RWPE2 (cell line): ENCODE measurements at regions not wholly inside any gene's neighbourhood (a gene's known extent, or its start where the extent isn't known, plus 50 kb on each side); places are given as distances from the start of the nearest gene placed in this dataset.

Source experiments
- ATAC-seq: fragments of 200-7000 bp; cut with Tn5 transposase; 3 replicates; pipeline ENCODE4 v1.9.1; 2021; ENCODE audit warnings: low read depth
- DNase-seq: peaks from one replicate; pipeline ENCODE4 v3.0.0-alpha.2; 2020; ENCODE audit warnings: low spot score
- H3K27ac ChIP-seq: fragments of 450-650 bp; 2 replicates; pipeline ENCODE4 v1.5.1; 2017; ENCODE audit warnings: mild to moderate bottlenecking; ENCODE audit not compliant: poor library complexity, severe bottlenecking
- H3K27me3 ChIP-seq: fragments of 250-450 bp; sonication (Bioruptor Pico); 2 replicates; pipeline ENCODE4 v1.5.1; 2021; ENCODE audit warnings: mild to moderate bottlenecking, moderate library complexity; ENCODE audit not compliant: insufficient read depth, poor library complexity, severe bottlenecking
- H3K36me3 ChIP-seq: fragments of 250-450 bp; sonication (Bioruptor Pico); 2 replicates; pipeline ENCODE4 v1.5.1; 2020; ENCODE audit warnings: low read depth, mild to moderate bottlenecking, moderate library complexity
- H3K4me1 ChIP-seq: fragments of 250-450 bp; sonication (Bioruptor Pico); 2 replicates; pipeline ENCODE4 v1.5.1; 2021; ENCODE audit warnings: mild to moderate bottlenecking, moderate library complexity; ENCODE audit not compliant: insufficient read depth, poor library complexity, severe bottlenecking
- H3K4me3 ChIP-seq: fragments of 250-450 bp; sonication (Bioruptor Pico); 2 replicates; pipeline ENCODE4 v1.5.1; 2021; ENCODE audit warnings: mild to moderate bottlenecking, moderate library complexity; ENCODE audit not compliant: severe bottlenecking
- H3K9me3 ChIP-seq: fragments of 250-450 bp; sonication (Bioruptor Pico); 2 replicates; pipeline ENCODE4 v1.5.1; 2021; ENCODE audit warnings: mild to moderate bottlenecking, moderate library complexity; ENCODE audit not compliant: severe bottlenecking
- CTCF ChIP-seq: fragments of 450-650 bp; IDR thresholded peaks from one replicate; pipeline ENCODE4 v1.5.1; 2017; ENCODE audit warnings: mild to moderate bottlenecking, moderate library complexity; ENCODE audit not compliant: poor library complexity, severe bottlenecking

- Histone ChIP-seq H3K27ac (no peak overlapping the region), H3K9me3 (no peaks in the 10 kb centered on the region), H3K36me3 (no peaks in the 10 kb centered on the region), H3K4me1 (no peaks in the 10 kb centered on the region), H3K27me3 (peaks cover 36% of the 10 kb centered on the region), H3K4me3 (no peak overlapping the region)
- no peak for DNase-seq
- no peak for TF ChIP-seq CTCF
- ATAC-seq: no peak
Observed at GRCh38 chr11:119908573-119908904, 179.5 kb upstream of the NECTIN1 start.

GRCh38 chr11:119907878-119908572, 179.0 kb upstream of the NECTIN1 start:
- H3K9me3 ChIP-seq: no peaks in the 10 kb centered on the region
- H3K36me3 ChIP-seq: no peaks in the 10 kb centered on the region
- ATAC-seq (no peak), DNase-seq (no peak)
- no peak for TF ChIP-seq CTCF
- H3K27ac ChIP-seq: no peak overlapping the region
- H3K4me3 ChIP-seq: no peak overlapping the region
- peaks cover 36% of the 10 kb centered on the region for H3K27me3 ChIP-seq
- no peaks in the 10 kb centered on the region for H3K4me1 ChIP-seq

GRCh38 chr11:119907122-119907851, 178.3 kb upstream of the NECTIN1 start:
- no peak overlapping the region for H3K27ac ChIP-seq
- H3K4me1 ChIP-seq: no peaks in the 10 kb centered on the region
- peaks cover 36% of the 10 kb centered on the region for H3K27me3 ChIP-seq
- H3K4me3 ChIP-seq: no peak overlapping the region
- ATAC-seq: no peak
- TF ChIP-seq CTCF: no peak
- H3K9me3 ChIP-seq: no peaks in the 10 kb centered on the region
- no peak for DNase-seq
- H3K36me3 ChIP-seq: no peaks in the 10 kb centered on the region

GRCh38 chr11:119906376-119906775, 177.4 kb upstream of the NECTIN1 start:
- Histone ChIP-seq H3K4me3 (no peak overlapping the region), H3K4me1 (no peaks in the 10 kb centered on the region), H3K27me3 (peaks cover 36% of the 10 kb centered on the region), H3K36me3 (no peaks in the 10 kb centered on the region), H3K9me3 (no peaks in the 10 kb centered on the region), H3K27ac (no peak overlapping the region)
- TF ChIP-seq CTCF: no peak
- no peak for DNase-seq
- no peak for ATAC-seq

GRCh38 chr11:119905162-119905561, 176.2 kb upstream of the NECTIN1 start:
- no peaks in the 10 kb centered on the region for H3K36me3 ChIP-seq
- no peaks in the 10 kb centered on the region for H3K4me1 ChIP-seq
- no peak for TF ChIP-seq CTCF
- no peaks in the 10 kb centered on the region for H3K9me3 ChIP-seq
- peaks cover 36% of the 10 kb centered on the region for H3K27me3 ChIP-seq
- ATAC-seq (no peak), DNase-seq (no peak)
- no peak overlapping the region for H3K4me3 ChIP-seq
- H3K27ac ChIP-seq: no peak overlapping the region
